GM23338 (cell line): ENCODE measurements at regions not wholly inside any gene's neighbourhood (a gene's known extent, or its start where the extent isn't known, plus 50 kb on each side); places are given as distances from the start of the nearest gene placed in this dataset.

Experiments
- ATAC-seq: fragments of 200-7000 bp; cut with Tn5 transposase; 3 replicates; pipeline ENCODE4 v1.9.1; 2020
- DNase-seq: peaks from one replicate; pipeline ENCODE4 v3.0.0-alpha.2; 2015; ENCODE audit warnings: low spot score
- H2AFZ ChIP-seq: fragments of 200-600 bp; sonication (generic); 2 replicates; pipeline ENCODE4 v1.8.0; 2016; ENCODE audit warnings: antibody characterized with exemption, mild to moderate bottlenecking, moderate library complexity
- H3F3A ChIP-seq: fragments of 200-600 bp; sonication (generic); replicated peaks from 2 replicates; pipeline ENCODE4 v1.8.0; 2017; ENCODE audit warnings: antibody characterized with exemption, mixed run types, low read depth
- H3K27ac ChIP-seq: fragments of 200-600 bp; sonication (generic); 2 replicates; pipeline ENCODE4 v1.6.1; 2016; ENCODE audit warnings: low read depth
- H3K27me3 ChIP-seq: fragments of 200-600 bp; sonication (generic); 2 replicates; pipeline ENCODE4 v1.8.0; 2016; ENCODE audit warnings: mild to moderate bottlenecking, mixed run types, moderate library complexity; ENCODE audit not compliant: insufficient read depth
- H3K36me3 ChIP-seq: fragments of 200-600 bp; sonication (generic); 2 replicates; pipeline ENCODE4 v1.8.0; 2016; ENCODE audit warnings: mild to moderate bottlenecking; ENCODE audit not compliant: insufficient read depth
- H3K4me1 ChIP-seq: fragments of 200-600 bp; sonication (generic); 2 replicates; pipeline ENCODE4 v1.8.0; 2016; ENCODE audit warnings: mild to moderate bottlenecking, moderate library complexity; ENCODE audit not compliant: insufficient read depth
- H3K4me2 ChIP-seq: fragments of 200-600 bp; sonication (generic); 2 replicates; pipeline ENCODE4 v1.7.1; 2017; ENCODE audit warnings: mixed run types
- H3K4me3 ChIP-seq: fragments of 200-600 bp; sonication (generic); 2 replicates; pipeline ENCODE4 v1.6.1; 2016; ENCODE audit warnings: mixed run types
- H3K79me2 ChIP-seq: fragments of 200-600 bp; sonication (generic); replicated peaks from 2 replicates; pipeline ENCODE4 v1.8.0; 2017; ENCODE audit warnings: mild to moderate bottlenecking; ENCODE audit not compliant: insufficient read depth
- H3K9me2 ChIP-seq: fragments of 200-600 bp; sonication (generic); 2 replicates; pipeline ENCODE4 v1.8.0; 2017; ENCODE audit not compliant: insufficient read depth
- H4K20me1 ChIP-seq: fragments of 200-600 bp; sonication (generic); replicated peaks from 2 replicates; pipeline ENCODE4 v1.8.0; 2017; ENCODE audit warnings: mild to moderate bottlenecking; ENCODE audit not compliant: insufficient read depth
- H3K27ac Mint-ChIP-seq: 2 replicates; pipeline ENCODE4 v1.8.0; 2020; ENCODE audit warnings: inconsistent platforms, mild to moderate bottlenecking, moderate library complexity, mixed read lengths
- H3K27me3 Mint-ChIP-seq: 3 replicates; pipeline ENCODE4 v1.8.0; 2022; ENCODE audit warnings: low read depth, mild to moderate bottlenecking, moderate library complexity, mixed read lengths, inconsistent platforms; ENCODE audit not compliant: insufficient read depth, poor library complexity
- H3K36me3 Mint-ChIP-seq: 3 replicates; pipeline ENCODE4 v1.8.0; 2021; ENCODE audit warnings: low read depth, mild to moderate bottlenecking, inconsistent platforms, moderate library complexity, mixed read lengths
- H3K4me1 Mint-ChIP-seq: 3 replicates; pipeline ENCODE4 v1.8.0; 2020; ENCODE audit warnings: mild to moderate bottlenecking, inconsistent platforms, mixed read lengths
- H3K4me3 Mint-ChIP-seq: 3 replicates; pipeline ENCODE4 v1.8.0; 2021; ENCODE audit warnings: moderate library complexity, mild to moderate bottlenecking, inconsistent platforms, mixed read lengths
- H3K9me3 Mint-ChIP-seq: 3 replicates; pipeline ENCODE4 v1.8.0; 2020; ENCODE audit warnings: moderate library complexity, mild to moderate bottlenecking, inconsistent platforms, mixed read lengths
- CREB1 ChIP-seq: fragments of 250-450 bp; sonication (Bioruptor Pico); IDR thresholded peaks from 2 replicates; pipeline ENCODE4 v1.5.0; 2020; ENCODE audit warnings: low read depth, mild to moderate bottlenecking, moderate library complexity
- ETS1 ChIP-seq: IDR thresholded peaks from 2 replicates; pipeline ENCODE4 v1.6.1; 2016; ENCODE audit warnings: antibody characterized with exemption
- EZH2phosphoT487 ChIP-seq: fragments of 200-600 bp; sonication (generic); IDR thresholded peaks from one replicate; pipeline ENCODE4 v1.8.1; 2018; ENCODE audit warnings: antibody characterized with exemption; ENCODE audit not compliant: unreplicated experiment
- NANOG ChIP-seq: IDR thresholded peaks from 2 replicates; pipeline ENCODE4 v1.6.1; 2016; ENCODE audit warnings: antibody characterized with exemption, borderline replicate concordance
- STAT1 ChIP-seq: IDR thresholded peaks from one replicate; pipeline ENCODE4 v1.6.1; 2016; ENCODE audit warnings: antibody characterized with exemption; ENCODE audit not compliant: unreplicated experiment
- ZNF114 ChIP-seq: fragments of 250-450 bp; sonication (Bioruptor Pico); IDR thresholded peaks from 2 replicates; pipeline ENCODE4 v1.5.0; 2020; ENCODE audit warnings: mild to moderate bottlenecking, moderate library complexity
- ZNF462 ChIP-seq: fragments of 250-450 bp; sonication (Bioruptor Pico); IDR thresholded peaks from 2 replicates; pipeline ENCODE4 v1.5.0; 2020; ENCODE audit warnings: mild to moderate bottlenecking, moderate library complexity
- TF ChIP-seq, protein P1 (sequence below), 2 experiments: fragments of 200-600 bp in 1 of 2; sonication (generic) in 1 of 2; conservative IDR thresholded peaks; 2 replicates each; pipeline versions ENCODE4 v1.5.1 to v1.6.1; 2016 to 2017; ENCODE audit warnings: antibody characterized with exemption in 2 of 2, low read depth in 2 of 2, mild to moderate bottlenecking in 2 of 2, moderate library complexity in 1 of 2

DNA sequence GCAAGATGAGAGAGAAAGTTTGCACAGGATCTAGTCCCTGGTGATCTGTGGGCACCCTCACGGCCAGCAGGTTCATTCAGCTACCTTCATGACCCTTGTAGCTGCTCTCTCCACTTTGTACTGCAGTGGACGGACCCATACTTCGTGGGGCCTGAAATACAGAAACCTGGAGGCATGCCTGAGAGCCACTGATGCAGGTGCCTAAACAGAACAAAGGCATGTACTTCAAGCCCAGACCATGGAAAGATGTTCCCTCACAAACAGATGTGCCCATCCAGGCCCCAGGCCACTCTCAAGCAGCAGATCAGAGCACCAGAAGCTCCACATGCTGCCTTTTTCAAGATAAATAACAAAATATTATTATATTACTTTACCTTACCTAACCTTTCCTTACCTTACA is 1629.0 kb downstream of the ARAP2 start (continued):
- TF ChIP-seq ZNF462 (CRISPR knock-in tag) (no peak), CREB1 (no peak), EZH2phosphoT487 (no peak), NANOG (no peak)

GRCh38 chr4:34619531-34620162 is 1624.7 kb downstream of the ARAP2 start:
- no peak for ATAC-seq
- H3K27ac ChIP-seq, result no peak overlapping the region
- H3K27ac Mint-ChIP-seq, result peak overlapping the region; percentile 87

More at GRCh38 chr4:34619531-34620162, 1624.7 kb downstream of the ARAP2 start:
- no peaks in the 10 kb centered on the region for H3K27me3 ChIP-seq
- H3K4me1 ChIP-seq, result peaks cover 11% of the 10 kb centered on the region; the same call in 1 of the 2 replicates
- H3F3A ChIP-seq, result no peaks in the 10 kb centered on the region
- no peak for DNase-seq
- TF ChIP-seq CREB1 (no peak), STAT1 (no peak), EZH2phosphoT487 (no peak), NANOG (no peak), ETS1 (no peak), ZNF114 (CRISPR knock-in tag) (no peak)
- TF ChIP-seq, protein P1, sequence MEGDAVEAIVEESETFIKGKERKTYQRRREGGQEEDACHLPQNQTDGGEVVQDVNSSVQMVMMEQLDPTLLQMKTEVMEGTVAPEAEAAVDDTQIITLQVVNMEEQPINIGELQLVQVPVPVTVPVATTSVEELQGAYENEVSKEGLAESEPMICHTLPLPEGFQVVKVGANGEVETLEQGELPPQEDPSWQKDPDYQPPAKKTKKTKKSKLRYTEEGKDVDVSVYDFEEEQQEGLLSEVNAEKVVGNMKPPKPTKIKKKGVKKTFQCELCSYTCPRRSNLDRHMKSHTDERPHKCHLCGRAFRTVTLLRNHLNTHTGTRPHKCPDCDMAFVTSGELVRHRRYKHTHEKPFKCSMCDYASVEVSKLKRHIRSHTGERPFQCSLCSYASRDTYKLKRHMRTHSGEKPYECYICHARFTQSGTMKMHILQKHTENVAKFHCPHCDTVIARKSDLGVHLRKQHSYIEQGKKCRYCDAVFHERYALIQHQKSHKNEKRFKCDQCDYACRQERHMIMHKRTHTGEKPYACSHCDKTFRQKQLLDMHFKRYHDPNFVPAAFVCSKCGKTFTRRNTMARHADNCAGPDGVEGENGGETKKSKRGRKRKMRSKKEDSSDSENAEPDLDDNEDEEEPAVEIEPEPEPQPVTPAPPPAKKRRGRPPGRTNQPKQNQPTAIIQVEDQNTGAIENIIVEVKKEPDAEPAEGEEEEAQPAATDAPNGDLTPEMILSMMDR (conservative IDR thresholded peaks at IDR 0.05; ENCODE audit: low read depth in 2 of 2), result no peak
- Mint-ChIP-seq H3K36me3 (no peaks in the 10 kb centered on the region; the same call in 2 of the 3 replicates), H3K27me3 (no peaks in the 10 kb centered on the region), H3K4me3 (no peak overlapping the region), H3K4me1 (peaks cover 18% of the 10 kb centered on the region), H3K9me3 (peaks cover 2% of the 10 kb centered on the region; the same call in 1 of the 3 replicates)
- H3K9me2 ChIP-seq, result no peaks in the 10 kb centered on the region
- no peaks in the 10 kb centered on the region for H4K20me1 ChIP-seq
- H3K79me2 ChIP-seq, result no peaks in the 10 kb centered on the region
- H3K4me3 ChIP-seq, result no peak overlapping the region
- 0 out of 2 replicates have a peak overlapping the region, but pooled peaks have one; percentile 5 for H2AFZ ChIP-seq
- H3K36me3 ChIP-seq, result no peaks in the 10 kb centered on the region
- H3K4me2 ChIP-seq, result no peak overlapping the region
